ENCODE measurements at regions not wholly inside any gene's neighbourhood (a gene's known extent, or its start where the extent isn't known, plus 50 kb on each side); places are given as distances from the start of the nearest gene placed in this dataset.

DNA sequence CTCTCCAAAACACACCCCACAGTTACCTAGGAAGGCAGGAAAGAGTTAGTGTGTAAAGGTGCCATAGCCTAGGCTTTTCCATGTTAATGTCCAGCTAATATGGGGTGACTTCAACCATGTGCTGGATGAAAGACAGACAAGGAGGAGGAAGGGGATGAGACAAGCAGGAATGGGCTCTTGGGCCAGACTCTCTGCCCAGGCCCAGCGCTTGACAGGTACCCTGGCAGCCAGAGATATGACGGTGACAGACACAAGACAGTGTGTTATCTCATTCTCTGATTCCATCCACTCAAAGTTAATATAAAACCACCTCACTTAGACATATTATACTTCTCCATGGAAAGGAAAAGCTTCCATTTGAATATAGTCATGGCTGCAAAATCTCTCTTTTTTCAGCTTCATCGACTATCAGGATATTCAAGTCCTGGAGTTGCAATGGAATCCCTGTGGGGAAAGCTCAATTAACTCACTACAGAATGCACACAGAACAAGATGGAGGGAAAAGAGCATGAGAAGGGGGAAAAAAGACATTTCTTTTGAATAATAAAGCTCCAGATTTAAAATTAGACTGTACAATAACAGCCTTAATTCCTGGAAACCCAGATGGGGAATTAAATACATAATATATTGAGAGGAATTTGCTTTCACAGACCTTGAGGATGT is 596.7 kb downstream of the TOX3 start:
- DNase-seq (ENCODE audit: low read depth) = no peak
- no peak overlapping the region for H3K4me3 ChIP-seq (ENCODE audit: low read depth, low read length)
- no peaks in the 10 kb centered on the region for H3K36me3 ChIP-seq (ENCODE audit: control insufficient read depth, insufficient read depth, low read length)
- POLR2A ChIA-PET = no interaction called here
- TF ChIP-seq CTCF (IDR thresholded peaks at IDR 0.05; ENCODE audit: insufficient read depth, low read depth, low read length) = no peak
- CTCF ChIA-PET = interaction anchor here (0.7 to 0.8 kb wide), 3 partner anchors 32 to 132 kb away, joined by 3 to 4 read pairs (median 4); no protein-coding TSS in a partner anchor
- no peaks in the 10 kb centered on the region for H3K27me3 ChIP-seq (ENCODE audit: control insufficient read depth, insufficient read depth, low read length)

GRCh38 chr16:51949282-51949681 is 597.7 kb downstream of the TOX3 start:
- DNase-seq (ENCODE audit: low read depth) = no peak
- POLR2A ChIA-PET = no interaction called here
- Histone ChIP-seq H3K4me3 (ENCODE audit: low read depth, low read length) (no peak overlapping the region), H3K27me3 (ENCODE audit: control insufficient read depth, insufficient read depth, low read length) (no peaks in the 10 kb centered on the region), H3K36me3 (ENCODE audit: control insufficient read depth, insufficient read depth, low read length) (no peaks in the 10 kb centered on the region)
- TF ChIP-seq CTCF (IDR thresholded peaks at IDR 0.05; ENCODE audit: insufficient read depth, low read depth, low read length) = no peak
- CTCF ChIA-PET = interaction anchor here (0.8 kb wide), 1 partner anchor 33 kb away, joined by 4 read pairs; no protein-coding TSS in a partner anchor

DNA sequence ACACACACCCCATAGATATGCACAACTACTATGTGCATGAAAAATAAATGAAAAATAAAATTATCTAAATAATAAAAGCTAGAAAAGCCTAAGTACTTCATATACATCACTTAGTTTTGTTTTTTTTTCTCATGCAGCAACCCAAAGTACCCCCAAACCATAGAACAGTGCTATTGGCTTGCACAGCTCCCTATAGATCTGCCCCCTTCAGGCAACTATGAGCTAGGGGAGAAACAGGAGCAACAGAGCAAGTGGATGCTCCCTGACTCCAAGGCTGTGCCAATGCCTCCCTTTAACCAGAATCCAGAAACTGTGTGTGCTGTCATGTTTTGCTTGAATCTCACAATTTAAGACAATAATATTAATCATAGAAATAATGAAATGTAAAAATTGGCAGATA is 605.5 kb downstream of the TOX3 start:
- DNase-seq (ENCODE audit: low read depth) = no peak
- TF ChIP-seq CTCF (IDR thresholded peaks at IDR 0.05; ENCODE audit: insufficient read depth, low read depth, low read length) = no peak
- Histone ChIP-seq H3K27me3 (ENCODE audit: control insufficient read depth, insufficient read depth, low read length) (no peaks in the 10 kb centered on the region), H3K4me3 (ENCODE audit: low read depth, low read length) (no peak overlapping the region), H3K36me3 (ENCODE audit: control insufficient read depth, insufficient read depth, low read length) (no peaks in the 10 kb centered on the region)
- ChIA-PET CTCF (interaction anchor here (0.7 to 1.2 kb wide), 3 partner anchors 15 to 123 kb away, joined by 3 to 4 read pairs (median 3); no protein-coding TSS in a partner anchor), POLR2A (no interaction called here)

GRCh38 chr16:51940183-51940582 is 606.8 kb downstream of the TOX3 start:
- CTCF ChIA-PET = interaction anchor here (1.1 to 1.2 kb wide), 2 partner anchors 31 to 121 kb away, joined by 3 to 4 read pairs; no protein-coding TSS in a partner anchor
- POLR2A ChIA-PET = no interaction called here
- H3K4me3 ChIP-seq (ENCODE audit: low read depth, low read length) = no peak overlapping the region
- TF ChIP-seq CTCF (IDR thresholded peaks at IDR 0.05; ENCODE audit: insufficient read depth, low read depth, low read length) = no peak
- no peak for DNase-seq (ENCODE audit: low read depth)
- H3K27me3 ChIP-seq (ENCODE audit: control insufficient read depth, insufficient read depth, low read length) = no peaks in the 10 kb centered on the region
- H3K36me3 ChIP-seq (ENCODE audit: control insufficient read depth, insufficient read depth, low read length) = no peaks in the 10 kb centered on the region

DNA sequence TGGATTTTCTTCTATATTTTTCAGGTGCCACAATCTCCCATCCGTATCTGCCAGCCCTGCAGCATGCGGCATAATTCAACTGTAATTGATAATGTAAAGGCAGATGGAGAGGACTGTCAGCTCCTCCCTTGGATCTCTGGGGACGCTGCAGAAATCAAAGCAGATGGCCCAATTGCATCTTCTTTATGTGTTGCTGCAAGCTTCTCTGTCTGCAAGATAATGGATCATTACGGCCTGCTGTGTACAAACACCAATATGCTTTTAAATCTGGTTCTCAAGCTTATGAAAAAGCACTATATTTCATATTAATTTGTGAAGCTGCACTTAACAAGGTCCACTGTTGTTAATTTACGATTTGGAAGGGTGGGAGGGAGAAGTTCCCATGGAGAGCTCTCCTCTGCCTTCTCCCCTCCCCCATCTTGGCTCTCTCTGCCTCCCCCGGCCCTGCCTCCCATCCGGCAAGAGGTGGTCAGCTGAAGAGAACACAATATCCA is 607.5 kb downstream of the TOX3 start:
- Histone ChIP-seq H3K4me3 (ENCODE audit: low read depth, low read length) (no peak overlapping the region), H3K36me3 (ENCODE audit: control insufficient read depth, insufficient read depth, low read length) (no peaks in the 10 kb centered on the region), H3K27me3 (ENCODE audit: control insufficient read depth, insufficient read depth, low read length) (no peaks in the 10 kb centered on the region)
- POLR2A ChIA-PET = no interaction called here
- TF ChIP-seq CTCF (IDR thresholded peaks at IDR 0.05; ENCODE audit: insufficient read depth, low read depth, low read length) = no peak
- CTCF ChIA-PET = interaction anchor here (0.6 to 1.1 kb wide), 2 partner anchors 32 to 39 kb away, joined by 3 to 4 read pairs; no protein-coding TSS in a partner anchor
- no peak for DNase-seq (ENCODE audit: low read depth)

Measured in BJ (cell line).